ENCODE measurements at regions not wholly inside any gene's neighbourhood (a gene's known extent, or its start where the extent isn't known, plus 50 kb on each side); places are given as distances from the start of the nearest gene placed in this dataset.

- DNase-seq (ENCODE audit: low read depth in 2 of 2), result no peak
These were observed 65.7 kb downstream of the TMEM18 start for GRCh38 chr2:611519-611918.

DNA sequence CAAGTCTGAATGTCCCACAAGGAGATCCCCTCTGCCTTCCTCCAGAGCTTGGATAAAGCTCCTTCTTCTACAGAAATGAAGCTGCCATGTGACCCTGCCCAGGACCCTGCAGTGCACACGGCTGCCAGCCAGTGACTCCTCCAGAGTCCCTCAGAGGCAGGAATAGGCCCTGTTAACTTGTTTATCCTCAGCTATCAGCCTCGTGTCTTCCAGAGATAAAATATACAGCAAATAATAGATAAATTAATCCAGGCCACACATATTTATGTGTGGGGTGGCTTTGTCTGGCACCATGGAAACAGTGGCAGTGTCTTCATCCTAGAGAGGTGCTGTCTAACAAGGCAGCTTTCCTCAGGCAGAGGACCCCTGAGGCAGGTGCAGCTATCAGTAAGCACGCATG lies 66.7 kb downstream of the TMEM18 start:
- no peak for DNase-seq (ENCODE audit: low read depth in 2 of 2)

DNA sequence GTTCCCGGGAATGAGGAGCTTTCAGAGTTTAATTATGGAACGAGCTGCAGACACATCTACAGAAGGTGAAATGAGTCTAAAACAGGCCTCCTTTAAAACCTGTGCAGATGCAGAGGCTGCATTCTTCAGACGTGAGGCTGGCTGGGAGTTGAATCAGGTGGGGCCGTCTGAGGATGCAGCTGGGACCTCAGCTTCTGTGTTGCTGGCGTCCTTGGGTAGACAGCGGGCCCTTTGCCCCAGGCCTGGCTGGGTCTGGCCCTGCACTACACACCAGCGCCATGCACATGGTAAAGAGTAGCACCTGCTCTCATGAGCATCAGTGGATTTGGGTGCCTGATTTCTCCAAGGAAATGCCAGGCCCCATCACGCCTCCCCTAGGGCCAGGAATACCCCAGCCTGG lies 67.3 kb downstream of the TMEM18 start:
- DNase-seq (ENCODE audit: low read depth in 2 of 2), result no peak

DNA sequence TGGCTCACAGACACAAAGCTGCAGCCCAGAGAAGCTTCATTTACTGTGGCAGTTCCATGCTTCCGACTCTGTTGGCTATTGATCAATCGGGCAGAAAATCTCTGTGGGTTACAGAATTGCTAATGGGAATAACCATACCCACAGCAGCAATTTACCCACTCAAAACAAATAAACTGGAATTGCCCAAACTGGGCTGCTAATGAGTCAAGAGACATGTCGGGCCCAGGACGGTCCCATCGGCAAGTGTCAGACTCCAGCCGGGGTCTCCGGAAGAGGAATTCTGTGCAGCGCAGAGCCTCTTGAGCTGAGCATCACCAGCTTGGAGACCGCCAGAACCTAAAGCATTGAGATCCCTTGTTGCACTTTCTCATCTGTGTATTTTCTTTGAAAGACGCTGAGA lies 67.8 kb downstream of the TMEM18 start:
- no peak for DNase-seq (ENCODE audit: low read depth in 2 of 2)

GRCh38 chr2:608711-609110 lies 68.5 kb downstream of the TMEM18 start:
- no peak for DNase-seq (ENCODE audit: low read depth in 2 of 2)

DNA sequence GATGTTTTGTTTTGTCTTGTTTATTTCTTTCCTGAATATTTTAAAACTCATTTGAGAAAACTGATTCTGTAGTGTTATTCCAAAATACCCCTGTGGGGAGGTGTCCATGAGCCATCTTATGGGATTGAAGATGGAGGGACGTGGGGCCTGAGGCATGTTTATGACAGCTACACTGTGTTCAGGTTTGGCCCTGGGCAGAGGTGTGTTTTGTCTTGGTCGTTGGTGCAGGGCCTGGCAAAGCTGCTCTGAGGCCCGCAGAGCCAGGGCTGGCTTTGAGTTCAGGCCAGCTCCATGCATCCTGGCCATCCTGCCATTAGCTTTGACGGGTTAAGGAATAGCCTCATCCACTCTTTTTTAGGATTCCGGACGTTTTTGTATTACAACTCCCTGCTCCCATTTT lies 68.9 kb downstream of the TMEM18 start:
- DNase-seq (ENCODE audit: low read depth in 2 of 2), result no peak

DNA sequence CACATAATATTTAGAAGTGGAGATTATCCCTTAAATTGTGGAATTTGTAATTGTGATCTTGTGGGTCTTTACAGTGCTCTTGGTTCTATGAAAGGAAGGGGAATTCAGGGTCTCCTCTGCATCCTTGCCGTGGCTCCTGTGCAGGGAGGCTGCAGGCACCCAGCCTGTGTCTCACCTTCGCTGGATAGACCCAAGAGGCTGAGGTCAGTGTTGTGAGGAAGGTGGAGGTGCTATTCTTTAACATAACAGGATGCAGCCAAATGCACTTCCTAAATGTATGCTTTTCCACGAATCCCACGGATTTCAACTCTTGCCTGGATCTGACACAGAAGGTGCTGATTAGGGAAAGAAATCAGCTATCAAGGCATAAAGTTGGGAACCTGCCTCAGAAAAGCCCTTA lies 69.5 kb downstream of the TMEM18 start:
- no peak for DNase-seq (ENCODE audit: low read depth in 2 of 2)

GRCh38 chr2:607172-607571 lies 70.0 kb downstream of the TMEM18 start:
- no peak for DNase-seq (ENCODE audit: low read depth in 2 of 2)

GRCh38 chr2:605674-606608 lies 71.3 kb downstream of the TMEM18 start:
- DNase-seq (ENCODE audit: low read depth in 2 of 2), result no peak

DNA sequence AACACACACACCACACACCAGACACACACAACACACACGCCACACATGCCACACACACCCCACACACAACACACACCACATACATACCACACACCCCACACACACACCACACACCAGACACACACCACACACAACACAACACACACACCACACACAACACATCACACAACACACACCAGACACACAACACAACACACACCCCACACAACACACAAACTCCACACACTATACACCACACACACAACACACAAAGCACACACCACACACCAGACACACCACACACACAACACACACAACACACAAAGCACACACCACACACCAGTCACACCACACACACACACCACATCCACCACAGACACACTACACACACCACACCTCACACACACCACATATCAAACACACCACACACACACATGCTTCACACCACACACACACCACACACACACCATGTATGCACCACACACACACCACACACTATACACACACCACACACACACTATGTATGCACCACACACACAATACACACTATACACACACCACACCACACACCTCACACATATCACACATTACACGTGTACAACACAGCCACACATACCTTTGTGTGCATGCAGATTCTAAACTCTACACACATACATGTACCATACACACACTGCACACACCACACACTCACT lies 72.2 kb downstream of the TMEM18 start:
- no peak for DNase-seq (ENCODE audit: low read depth in 2 of 2)

GRCh38 chr2:604385-604784 lies 72.8 kb downstream of the TMEM18 start:
- DNase-seq (ENCODE audit: low read depth in 2 of 2), result no peak

- no peak for DNase-seq (ENCODE audit: low read depth in 2 of 2)
These were observed 73.3 kb downstream of the TMEM18 start for GRCh38 chr2:603869-604268.

DNA sequence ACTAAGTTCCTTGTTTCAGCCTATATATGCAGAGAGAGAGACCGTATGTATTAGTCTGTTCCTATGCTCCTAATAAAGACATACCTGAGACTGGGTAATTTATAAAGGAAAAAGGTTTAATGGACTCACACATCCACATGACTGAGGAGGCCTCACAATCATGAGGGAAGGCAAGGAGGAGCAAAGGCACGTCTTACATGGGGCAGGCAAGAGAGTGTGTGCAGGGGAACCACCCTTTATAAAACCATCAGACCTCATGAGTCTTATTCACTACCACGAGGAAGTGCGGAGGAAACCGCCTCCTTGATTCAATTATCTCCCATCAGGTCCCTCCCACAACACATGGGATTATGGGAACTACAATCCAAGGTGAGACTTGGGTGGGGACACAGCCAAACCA lies 73.8 kb downstream of the TMEM18 start:
- DNase-seq (ENCODE audit: low read depth in 2 of 2), result no peak

DNA sequence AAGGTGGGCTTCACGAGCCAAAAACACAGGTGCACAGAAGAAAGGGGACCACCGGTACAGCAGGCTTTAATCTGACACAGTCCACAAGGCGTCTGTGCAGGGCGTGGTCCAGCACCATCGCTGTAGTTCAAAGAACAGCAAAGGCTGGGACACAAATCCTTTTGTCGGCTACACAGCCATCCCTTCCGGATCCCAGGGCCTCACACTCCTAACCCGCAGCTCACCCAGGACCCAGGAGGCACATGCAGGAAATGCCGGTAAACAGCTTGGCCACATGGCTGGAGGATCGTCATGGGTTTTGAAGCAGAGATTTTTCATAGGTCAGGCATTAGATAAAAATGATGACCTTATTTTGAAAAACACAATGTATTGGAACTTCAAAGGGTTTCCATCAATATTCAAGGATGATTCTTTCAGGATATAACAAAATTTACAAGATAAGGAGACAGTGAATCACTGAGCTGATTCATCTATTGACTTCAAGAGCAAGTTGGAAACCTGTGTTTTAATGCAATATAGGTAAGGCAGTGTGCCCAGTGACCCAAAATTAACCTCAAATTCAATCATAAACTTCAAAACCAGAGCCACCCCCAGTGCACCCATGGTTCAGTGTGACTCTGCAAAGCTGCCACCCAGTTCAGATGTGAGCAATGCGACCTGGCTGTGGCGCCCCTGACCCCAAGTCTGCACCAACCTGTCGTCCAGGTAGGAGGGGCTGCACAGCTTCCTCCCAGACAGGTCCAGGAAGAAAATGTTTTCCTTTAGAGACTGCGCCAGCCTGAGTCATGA lies 74.4 kb downstream of the TMEM18 start:
- DNase-seq (ENCODE audit: low read depth in 2 of 2), result no peak

DNA sequence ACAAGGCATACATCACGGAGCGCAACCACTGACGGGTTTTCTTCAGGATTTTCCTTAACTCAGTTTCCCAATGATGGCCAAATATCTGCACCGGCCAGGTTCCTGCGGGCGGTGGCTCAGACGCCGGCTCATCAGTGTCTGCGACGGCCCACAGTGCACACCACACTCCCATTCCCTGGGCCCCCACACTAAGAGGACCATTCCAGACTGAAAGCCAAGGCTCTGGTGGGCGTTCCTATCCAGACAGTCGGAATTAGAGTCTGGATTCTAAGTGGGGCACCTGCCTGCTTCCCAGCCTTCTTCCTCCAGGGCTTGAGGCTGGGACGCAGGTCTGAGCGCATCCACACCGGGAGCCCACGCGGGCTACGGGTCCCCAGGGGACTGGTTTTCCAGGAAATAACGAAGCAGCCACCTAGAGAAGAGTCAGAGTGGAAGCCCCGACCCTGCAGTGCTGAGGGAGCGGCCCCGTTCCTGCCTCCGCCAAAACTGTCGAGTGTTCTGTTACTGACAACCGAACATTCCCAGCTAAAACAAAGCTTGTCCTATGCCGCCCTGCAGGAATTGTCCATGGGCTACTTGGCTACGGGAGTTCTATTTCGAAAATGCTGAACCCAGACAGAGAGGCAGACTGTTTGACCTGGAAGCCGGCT lies 75.3 kb downstream of the TMEM18 start:
- DNase-seq (ENCODE audit: low read depth in 2 of 2), result no peak

GRCh38 chr2:601387-601698 lies 75.9 kb downstream of the TMEM18 start:
- DNase-seq (ENCODE audit: low read depth in 2 of 2), result no peak

GRCh38 chr2:600542-601386 lies 76.4 kb downstream of the TMEM18 start:
- no peak for DNase-seq (ENCODE audit: low read depth in 2 of 2)

DNA sequence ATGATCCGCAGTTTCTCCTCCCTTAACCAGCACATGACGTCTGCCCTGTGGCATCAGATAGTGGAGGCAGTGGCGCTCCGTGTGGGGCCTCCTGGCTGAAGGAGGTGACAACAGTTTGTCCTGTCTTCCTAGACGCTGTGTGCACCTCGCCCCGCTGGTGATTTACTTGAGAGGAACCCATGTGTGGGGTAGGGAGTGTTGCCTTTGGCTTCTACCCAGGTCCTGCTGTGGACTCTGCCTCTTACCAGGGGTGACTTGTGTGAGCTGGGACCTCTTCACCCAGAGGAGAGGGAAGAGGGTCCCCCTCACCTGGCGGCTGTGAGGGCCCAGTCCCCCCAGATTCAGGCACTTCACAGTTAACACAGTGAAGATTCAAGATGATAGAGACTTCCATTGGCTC lies 77.6 kb downstream of the TMEM18 start:
- no peak for DNase-seq (ENCODE audit: low read depth in 2 of 2)

- no peak for DNase-seq (ENCODE audit: low read depth in 2 of 2)
These were observed 79.0 kb downstream of the TMEM18 start for GRCh38 chr2:598058-598802.

GRCh38 chr2:595831-596592 lies 81.2 kb downstream of the TMEM18 start:
- no peak for DNase-seq (ENCODE audit: low read depth in 2 of 2)
